Endodermal cell (in vitro differentiated cells): ENCODE measurements at regions not wholly inside any gene's neighbourhood (a gene's known extent, or its start where the extent isn't known, plus 50 kb on each side); places are given as distances from the start of the nearest gene placed in this dataset.

ENCODE experiments used
- DNase-seq: peaks from one replicate; pipeline ENCODE4 v3.0.0-alpha.2; 2017
- H3K27ac ChIP-seq: 2 replicates; pipeline ENCODE4 v1.5.1; 2013; ENCODE audit warnings: mild to moderate bottlenecking, low read depth, low read length, moderate library complexity
- H3K27me3 ChIP-seq: 2 replicates; pipeline ENCODE4 v1.6.1; 2013; ENCODE audit warnings: mild to moderate bottlenecking, low read length, moderate library complexity; ENCODE audit not compliant: insufficient read depth, control insufficient read depth, poor library complexity, severe bottlenecking
- H3K36me3 ChIP-seq: 2 replicates; pipeline ENCODE4 v1.7.0; 2013; ENCODE audit warnings: mild to moderate bottlenecking, low read length, moderate library complexity; ENCODE audit not compliant: control insufficient read depth, insufficient read depth
- H3K4me1 ChIP-seq: one replicate; pipeline ENCODE4 v1.7.0; 2013; ENCODE audit warnings: low read length; ENCODE audit not compliant: control insufficient read depth, insufficient read depth
- H3K4me3 ChIP-seq: 2 replicates; pipeline ENCODE4 v1.5.1; 2013; ENCODE audit warnings: mild to moderate bottlenecking, low read length, moderate library complexity
- H3K9ac ChIP-seq: 2 replicates; pipeline ENCODE4 v1.6.1; 2013; ENCODE audit warnings: mild to moderate bottlenecking, low read length, moderate library complexity; ENCODE audit not compliant: poor library complexity, severe bottlenecking; ENCODE audit errors: extremely low read depth
- H3K9me3 ChIP-seq: 2 replicates; pipeline ENCODE4 v1.6.1; 2013; ENCODE audit warnings: mild to moderate bottlenecking, low read length, moderate library complexity; ENCODE audit not compliant: control insufficient read depth
- H3K27ac Mint-ChIP-seq: 2 replicates; pipeline ENCODE4 v1.8.0; 2020; ENCODE audit warnings: mixed read lengths
- H3K27me3 Mint-ChIP-seq: 2 replicates; pipeline ENCODE4 v1.8.0; 2021; ENCODE audit warnings: mild to moderate bottlenecking, mixed read lengths; ENCODE audit not compliant: insufficient read depth
- H3K36me3 Mint-ChIP-seq: 2 replicates; pipeline ENCODE4 v1.8.0; 2020; ENCODE audit warnings: low read depth, mixed read lengths
- H3K4me1 Mint-ChIP-seq: 2 replicates; pipeline ENCODE4 v1.8.0; 2020; ENCODE audit warnings: mixed read lengths
- H3K4me3 Mint-ChIP-seq: 2 replicates; pipeline ENCODE4 v1.8.0; 2020; ENCODE audit warnings: mild to moderate bottlenecking, moderate library complexity, mixed read lengths
- H3K9me3 Mint-ChIP-seq: 2 replicates; pipeline ENCODE4 v1.8.0; 2020; ENCODE audit warnings: mild to moderate bottlenecking, mixed read lengths
- WGBS, 2 experiments: methylation state at CpG; one replicate each; pipeline versions ENCODE4 v1.1.5 to v1.1.7; 2013; ENCODE audit warnings: missing lambda C conversion rate in 2 of 2, mixed read lengths in 1 of 2; ENCODE audit not compliant: insufficient coverage in 1 of 2, insufficient read length in 1 of 2; 5-methylcytosine and 5-hydroxymethylcytosine counted together
- TF ChIP-seq, protein P1 (sequence below): fragments of 200-600 bp; sonication (generic); conservative IDR thresholded peaks from 2 replicates; pipeline ENCODE4 v1.5.0; 2021; ENCODE audit warnings: antibody characterized with exemption, mild to moderate bottlenecking

DNA sequence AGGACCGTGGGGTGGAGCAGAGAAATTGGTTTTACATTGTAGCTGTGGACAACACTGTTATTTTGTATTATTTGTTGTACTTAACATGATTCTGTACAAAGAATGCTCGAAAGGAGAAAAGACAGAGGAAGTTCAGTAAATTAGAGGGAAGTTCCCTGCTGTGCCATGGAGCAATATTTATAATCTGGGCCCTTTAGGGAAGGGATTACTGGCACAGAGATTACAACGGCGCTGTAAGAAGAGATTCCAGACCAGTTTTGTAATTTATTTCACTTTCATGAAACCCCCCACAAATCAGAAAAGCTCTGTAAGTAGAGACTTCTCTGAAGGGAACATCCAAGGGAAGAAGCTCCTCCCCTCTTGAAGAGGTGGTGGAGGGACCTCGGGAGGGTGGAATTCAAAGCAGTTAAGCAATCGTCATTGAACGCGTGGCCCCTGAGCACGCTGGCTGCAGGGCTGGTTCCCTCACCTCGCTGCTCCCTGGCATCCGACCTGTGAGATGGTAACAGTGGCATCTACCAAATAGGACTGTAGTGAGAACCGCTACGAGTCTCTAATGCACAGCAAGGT lies 113.5 kb downstream of the KLF6 start:
- H3K9me3 ChIP-seq = no peaks in the 10 kb centered on the region
- Mint-ChIP-seq H3K4me1 (peaks cover 18% of the 10 kb centered on the region), H3K27ac (no peak overlapping the region), H3K27me3 (peaks cover 2% of the 10 kb centered on the region), H3K4me3 (no peak overlapping the region), H3K36me3 (no peaks in the 10 kb centered on the region), H3K9me3 (no peaks in the 10 kb centered on the region)
- peaks cover 6% of the 10 kb centered on the region for H3K27me3 ChIP-seq
- 79 to 80% methylated on average over 11 to 13 of the region's 13 CpGs for WGBS, 2 experiments
- H3K9ac ChIP-seq = no peak overlapping the region
- no peak overlapping the region for H3K4me3 ChIP-seq
- no peaks in the 10 kb centered on the region for H3K36me3 ChIP-seq
- H3K27ac ChIP-seq = no peak overlapping the region
- no peak for DNase-seq
- TF ChIP-seq, protein P1, sequence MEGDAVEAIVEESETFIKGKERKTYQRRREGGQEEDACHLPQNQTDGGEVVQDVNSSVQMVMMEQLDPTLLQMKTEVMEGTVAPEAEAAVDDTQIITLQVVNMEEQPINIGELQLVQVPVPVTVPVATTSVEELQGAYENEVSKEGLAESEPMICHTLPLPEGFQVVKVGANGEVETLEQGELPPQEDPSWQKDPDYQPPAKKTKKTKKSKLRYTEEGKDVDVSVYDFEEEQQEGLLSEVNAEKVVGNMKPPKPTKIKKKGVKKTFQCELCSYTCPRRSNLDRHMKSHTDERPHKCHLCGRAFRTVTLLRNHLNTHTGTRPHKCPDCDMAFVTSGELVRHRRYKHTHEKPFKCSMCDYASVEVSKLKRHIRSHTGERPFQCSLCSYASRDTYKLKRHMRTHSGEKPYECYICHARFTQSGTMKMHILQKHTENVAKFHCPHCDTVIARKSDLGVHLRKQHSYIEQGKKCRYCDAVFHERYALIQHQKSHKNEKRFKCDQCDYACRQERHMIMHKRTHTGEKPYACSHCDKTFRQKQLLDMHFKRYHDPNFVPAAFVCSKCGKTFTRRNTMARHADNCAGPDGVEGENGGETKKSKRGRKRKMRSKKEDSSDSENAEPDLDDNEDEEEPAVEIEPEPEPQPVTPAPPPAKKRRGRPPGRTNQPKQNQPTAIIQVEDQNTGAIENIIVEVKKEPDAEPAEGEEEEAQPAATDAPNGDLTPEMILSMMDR = no peak
- no peaks in the 10 kb centered on the region for H3K4me1 ChIP-seq

DNA sequence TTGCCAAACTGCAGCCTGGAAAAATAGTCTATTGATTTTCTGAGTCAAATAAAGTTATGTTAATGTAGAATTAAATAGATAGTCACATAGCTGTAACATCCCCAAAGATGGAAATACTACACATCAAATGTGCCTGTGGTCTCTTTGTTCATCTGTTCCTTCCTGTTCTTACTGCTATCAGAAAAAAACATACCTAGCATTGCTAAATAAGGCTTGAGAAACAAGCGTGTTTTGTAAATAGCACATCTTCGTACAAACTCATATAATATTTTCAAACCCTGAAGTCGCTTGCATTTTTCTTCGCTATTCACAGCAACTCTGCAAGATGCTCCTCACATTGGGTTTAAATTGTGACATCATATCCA lies 116.1 kb downstream of the KLF6 start:
- TF ChIP-seq, protein P1 = no peak

DNA sequence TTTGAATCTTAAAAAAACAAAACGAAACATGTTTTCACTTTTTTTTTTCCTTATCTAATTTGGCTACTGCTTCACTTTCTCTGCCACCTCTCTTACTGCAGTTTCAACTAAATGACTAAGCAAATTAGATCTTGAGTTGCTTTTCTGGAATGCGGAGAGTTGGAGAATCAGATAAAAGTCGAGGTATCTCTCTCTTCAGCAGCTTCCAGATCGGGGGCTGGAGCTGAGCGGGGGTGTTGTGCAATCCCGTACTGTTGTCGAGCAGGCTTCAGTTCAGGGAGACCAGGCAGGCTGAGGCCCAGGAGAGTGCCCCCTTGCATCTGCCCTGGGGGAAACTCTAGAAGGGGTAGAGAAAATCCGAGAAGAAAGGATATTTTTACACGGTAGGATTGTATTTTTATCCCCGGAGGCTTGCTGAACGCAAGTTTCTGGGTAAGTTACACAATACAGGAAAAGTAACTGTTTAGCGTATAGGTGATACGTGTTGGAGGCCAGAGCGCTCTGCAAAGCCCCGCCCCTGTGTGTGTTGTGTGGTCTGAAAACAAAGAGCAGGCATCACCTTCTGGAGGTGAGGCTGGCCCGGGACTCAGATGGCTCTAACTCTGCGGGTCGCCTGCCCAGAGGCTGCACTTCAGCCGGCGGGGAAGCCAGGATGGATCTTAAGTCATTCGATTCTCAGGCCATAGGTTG lies 116.6 kb downstream of the KLF6 start:
- TF ChIP-seq, protein P1 = no peak
- H3K9me3 Mint-ChIP-seq = no peaks in the 10 kb centered on the region
- peak overlapping the region; percentile 16 for H3K4me3 Mint-ChIP-seq
- H3K36me3 Mint-ChIP-seq = no peaks in the 10 kb centered on the region
- WGBS, 2 experiments = 39 to 44% methylated on average over 15 to 21 of the region's 21 CpGs
- Histone ChIP-seq H3K27ac (no peak overlapping the region), H3K4me3 (no peak overlapping the region), H3K4me1 (no peaks in the 10 kb centered on the region), H3K9me3 (no peaks in the 10 kb centered on the region), H3K9ac (no peak overlapping the region), H3K36me3 (no peaks in the 10 kb centered on the region), H3K27me3 (peaks cover 6% of the 10 kb centered on the region)
- DNase-seq = peak; percentile 89
- peaks cover 4% of the 10 kb centered on the region for H3K27me3 Mint-ChIP-seq
- peaks cover 18% of the 10 kb centered on the region for H3K4me1 Mint-ChIP-seq
- peak overlapping the region; percentile 75 for H3K27ac Mint-ChIP-seq

More for the DNA sequence above, 116.1 kb downstream of the KLF6 start:
- Mint-ChIP-seq H3K36me3 (no peaks in the 10 kb centered on the region), H3K4me3 (no peak overlapping the region), H3K4me1 (peaks cover 18% of the 10 kb centered on the region), H3K9me3 (no peaks in the 10 kb centered on the region), H3K27ac (no peak overlapping the region), H3K27me3 (peaks cover 4% of the 10 kb centered on the region)
- no peaks in the 10 kb centered on the region for H3K9me3 ChIP-seq
- no peaks in the 10 kb centered on the region for H3K36me3 ChIP-seq
- no peak overlapping the region for H3K9ac ChIP-seq
- H3K27me3 ChIP-seq = peaks cover 6% of the 10 kb centered on the region
- no peak overlapping the region for H3K4me3 ChIP-seq
- DNase-seq = no peak
- no peaks in the 10 kb centered on the region for H3K4me1 ChIP-seq
- 96 to 97% methylated on average over 4 of the region's 4 CpGs for WGBS, 2 experiments
- no peak overlapping the region for H3K27ac ChIP-seq
